GM12874 (cell line): ENCODE measurements at regions not wholly inside any gene's neighbourhood (a gene's known extent, or its start where the extent isn't known, plus 50 kb on each side); places are given as distances from the start of the nearest gene placed in this dataset.

Source experiments
- TF ChIP-seq, protein P1 (sequence below): IDR thresholded peaks from 2 replicates; pipeline ENCODE4 v1.5.1; 2011; ENCODE audit warnings: low read depth, mild to moderate bottlenecking, control low read depth, low read length, moderate library complexity; ENCODE audit not compliant: insufficient read depth

DNA sequence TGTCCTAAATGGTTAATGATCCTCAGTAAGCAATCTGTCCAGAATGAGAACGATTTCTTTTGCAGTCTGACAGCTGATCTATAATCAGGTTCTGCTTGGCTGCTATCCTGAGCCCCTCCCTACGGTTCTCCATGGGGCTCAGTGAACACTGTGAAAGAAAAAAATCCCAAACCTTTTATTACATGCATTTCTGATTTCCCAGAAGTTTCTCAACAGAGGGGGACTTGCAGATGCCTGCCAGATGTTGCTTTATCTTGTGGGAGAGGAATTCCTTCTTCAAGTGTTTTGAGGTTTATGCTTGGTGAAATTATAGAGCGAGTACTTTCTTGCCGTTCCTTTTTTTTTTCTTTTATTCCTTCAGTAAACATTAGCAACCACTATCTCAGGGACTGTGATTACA, 531.9 kb upstream of the ISX start:
- TF ChIP-seq, protein P1, sequence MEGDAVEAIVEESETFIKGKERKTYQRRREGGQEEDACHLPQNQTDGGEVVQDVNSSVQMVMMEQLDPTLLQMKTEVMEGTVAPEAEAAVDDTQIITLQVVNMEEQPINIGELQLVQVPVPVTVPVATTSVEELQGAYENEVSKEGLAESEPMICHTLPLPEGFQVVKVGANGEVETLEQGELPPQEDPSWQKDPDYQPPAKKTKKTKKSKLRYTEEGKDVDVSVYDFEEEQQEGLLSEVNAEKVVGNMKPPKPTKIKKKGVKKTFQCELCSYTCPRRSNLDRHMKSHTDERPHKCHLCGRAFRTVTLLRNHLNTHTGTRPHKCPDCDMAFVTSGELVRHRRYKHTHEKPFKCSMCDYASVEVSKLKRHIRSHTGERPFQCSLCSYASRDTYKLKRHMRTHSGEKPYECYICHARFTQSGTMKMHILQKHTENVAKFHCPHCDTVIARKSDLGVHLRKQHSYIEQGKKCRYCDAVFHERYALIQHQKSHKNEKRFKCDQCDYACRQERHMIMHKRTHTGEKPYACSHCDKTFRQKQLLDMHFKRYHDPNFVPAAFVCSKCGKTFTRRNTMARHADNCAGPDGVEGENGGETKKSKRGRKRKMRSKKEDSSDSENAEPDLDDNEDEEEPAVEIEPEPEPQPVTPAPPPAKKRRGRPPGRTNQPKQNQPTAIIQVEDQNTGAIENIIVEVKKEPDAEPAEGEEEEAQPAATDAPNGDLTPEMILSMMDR = no peak

DNA sequence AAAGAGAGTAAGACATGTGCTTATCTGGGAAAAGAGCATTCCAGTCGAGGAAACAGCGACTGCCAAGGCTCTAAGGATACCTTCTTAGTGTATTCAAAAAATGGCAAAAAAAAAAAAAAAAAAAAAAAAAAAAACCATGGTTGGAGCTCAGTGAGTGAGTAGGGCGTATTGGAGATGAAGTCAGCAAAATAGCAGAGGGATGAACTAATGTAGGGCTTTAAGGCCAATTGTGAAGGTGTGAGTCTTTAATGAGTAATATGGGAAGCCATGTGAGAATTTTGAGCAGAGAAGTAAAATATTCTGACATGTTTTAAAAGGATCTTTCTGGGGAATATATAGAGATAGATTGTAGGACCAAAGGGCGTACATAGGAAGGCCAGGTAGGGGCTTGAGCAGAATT, 498.6 kb upstream of the ISX start:
- TF ChIP-seq, protein P1 = no peak

GRCh38 chr22:34570408-34570807, 495.6 kb upstream of the ISX start:
- TF ChIP-seq, protein P1 = no peak

DNA sequence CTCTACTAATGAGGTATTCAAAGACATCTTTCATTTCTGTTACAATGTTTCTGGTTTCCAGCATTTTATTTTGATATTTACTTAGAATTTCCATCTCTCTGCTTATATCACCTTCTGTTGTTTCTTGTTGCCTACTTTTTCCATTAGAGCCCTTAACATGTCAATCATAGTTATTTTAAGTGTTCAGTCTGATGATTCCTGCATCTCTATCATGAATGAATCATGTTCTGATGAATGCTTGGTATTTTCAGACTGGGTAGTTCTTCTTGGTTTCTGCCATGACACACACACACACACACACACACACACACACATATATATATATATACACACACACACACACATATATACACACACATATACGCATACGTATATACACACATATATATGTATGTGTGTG, 486.4 kb upstream of the ISX start:
- TF ChIP-seq, protein P1 = no peak

DNA sequence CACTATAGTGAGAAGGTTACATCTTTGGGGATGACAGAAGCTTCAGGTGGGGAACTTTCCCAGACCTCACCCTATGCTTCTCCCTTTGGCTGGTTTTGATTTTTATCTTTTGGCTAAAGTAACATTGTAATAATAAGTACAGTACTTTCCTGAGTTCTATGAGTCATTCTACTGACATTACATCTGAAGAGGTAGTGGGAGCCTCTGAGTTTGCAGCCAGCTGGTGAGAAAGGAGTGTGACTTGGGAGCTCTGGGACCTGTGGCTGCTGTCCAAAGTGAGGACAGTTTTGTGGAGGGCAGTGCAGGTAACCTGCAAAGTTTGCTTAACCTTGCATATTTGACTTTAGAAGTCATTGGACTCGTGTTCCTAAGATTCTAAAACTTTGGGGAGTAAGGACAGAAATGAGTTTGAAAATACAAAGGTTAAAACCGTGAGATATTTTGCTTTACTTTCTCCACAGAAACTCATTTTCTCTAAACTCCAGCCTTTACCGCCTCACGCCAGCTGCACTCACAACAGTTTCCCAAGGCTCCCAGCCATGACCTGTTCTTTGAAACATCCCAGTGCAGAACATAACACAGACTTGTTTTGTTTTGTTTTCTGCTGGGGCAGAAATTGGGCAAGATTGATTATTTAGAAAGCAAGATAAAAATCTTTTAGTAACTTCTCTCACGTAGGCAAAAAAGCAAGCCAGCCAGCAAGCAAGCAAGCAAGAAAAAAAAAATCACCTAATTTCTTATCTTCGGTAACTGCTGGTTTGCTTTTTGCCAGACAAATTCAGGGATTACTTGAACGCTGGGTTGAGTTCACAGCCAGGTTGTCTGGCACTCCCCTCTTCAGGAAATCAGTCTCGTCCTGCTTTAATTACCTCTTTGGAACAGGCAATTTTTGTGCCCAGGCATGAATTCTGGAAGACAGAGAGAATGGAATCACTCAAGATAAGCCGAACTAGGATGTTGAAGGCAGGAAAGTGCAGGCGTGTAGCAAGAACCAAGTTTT, 478.3 kb upstream of the ISX start:
- TF ChIP-seq, protein P1 = no peak

GRCh38 chr22:34588871-34589545, 476.9 kb upstream of the ISX start:
- TF ChIP-seq, protein P1 = no peak

DNA sequence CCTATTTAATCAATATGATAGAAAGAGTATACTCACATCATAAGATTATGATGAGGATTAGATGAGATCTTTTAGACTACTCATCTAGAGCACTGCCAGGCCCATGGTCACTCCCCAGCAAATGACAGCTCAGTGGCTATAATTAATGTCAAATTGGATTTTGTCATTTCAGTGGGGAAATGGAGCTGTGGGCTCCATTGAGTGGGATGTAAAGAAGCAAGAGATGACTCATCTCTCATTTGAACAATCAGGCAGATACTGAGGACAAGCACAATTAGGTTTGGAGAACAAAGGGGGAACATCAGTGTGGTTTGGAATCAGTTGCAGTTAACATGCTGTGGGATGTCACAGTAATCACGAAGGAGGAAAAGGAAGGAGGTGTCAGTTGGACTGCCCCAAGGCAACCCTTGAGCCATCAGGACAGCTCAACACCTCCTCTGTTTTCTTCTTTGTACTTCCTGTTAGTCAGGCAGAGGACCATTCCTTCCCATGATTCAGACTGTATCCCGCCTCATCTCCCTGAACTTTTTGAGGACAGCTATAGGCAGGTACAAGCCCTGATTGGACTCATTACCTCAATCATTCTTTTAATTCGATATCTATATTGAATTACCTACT, 473.7 kb upstream of the ISX start:
- TF ChIP-seq, protein P1 = no peak
